OCI-LY3 (cell line): ENCODE measurements at regions not wholly inside any gene's neighbourhood (a gene's known extent, or its start where the extent isn't known, plus 50 kb on each side); places are given as distances from the start of the nearest gene placed in this dataset.
A peak's percentile ranks its signal among the peaks of the same experiment; 100 is the strongest.

Experiments
- H2AFZ ChIP-seq: fragments of 200-600, 300-600 bp; shearing (Covaris generic); 2 replicates; pipeline ENCODE4 v1.6.0; 2014; ENCODE audit warnings: antibody characterized with exemption, low read depth, low read length
- H3K27ac ChIP-seq: fragments of 200-600, 300-600 bp; sonication (generic); 2 replicates; pipeline ENCODE4 v1.5.1; 2014; ENCODE audit warnings: mild to moderate bottlenecking, low read length, moderate library complexity, mixed read lengths
- H3K27me3 ChIP-seq: fragments of 200-600, 300-600 bp; sonication (generic); 2 replicates; pipeline ENCODE4 v1.6.1; 2014; ENCODE audit warnings: low read depth, low read length, mixed read lengths
- H3K36me3 ChIP-seq: fragments of 200-600, 300-600 bp; sonication (generic); replicated peaks from 2 replicates; pipeline ENCODE3; 2014; ENCODE audit warnings: low read depth, low read length, mixed read lengths
- H3K4me1 ChIP-seq: fragments of 300-600, 200-600 bp; sonication (generic); 2 replicates; pipeline ENCODE4 v1.6.1; 2014; ENCODE audit warnings: low read length, mixed read lengths
- H3K4me2 ChIP-seq: fragments of 200-600, 300-600 bp; sonication (generic); 2 replicates; pipeline ENCODE4 v1.6.1; 2014; ENCODE audit warnings: low read length, mixed read lengths
- H3K4me3 ChIP-seq: fragments of 300-600, 200-600 bp; sonication (generic); 2 replicates; pipeline ENCODE4 v1.5.1; 2014; ENCODE audit warnings: antibody characterized with exemption, mild to moderate bottlenecking, low read length, moderate library complexity
- H3K79me2 ChIP-seq: fragments of 300-600, 200-600 bp; shearing (Covaris generic); 2 replicates; pipeline ENCODE4 v1.6.1; 2014; ENCODE audit warnings: mild to moderate bottlenecking, low read length, mixed read lengths
- H3K9ac ChIP-seq: fragments of 300-600, 200-600 bp; shearing (Covaris generic); 2 replicates; pipeline ENCODE4 v1.6.0; 2014; ENCODE audit warnings: mild to moderate bottlenecking, low read length, moderate library complexity
- H3K9me3 ChIP-seq: fragments of 200-600, 300-600 bp; shearing (Covaris generic); 2 replicates; pipeline ENCODE4 v1.6.1; 2014; ENCODE audit warnings: low read length, mixed read lengths; ENCODE audit not compliant: insufficient read depth
- H4K20me1 ChIP-seq: fragments of 200-600, 300-600 bp; sonication (generic); 2 replicates; pipeline ENCODE4 v1.6.1; 2016; ENCODE audit warnings: low read length, mixed read lengths; ENCODE audit not compliant: insufficient read depth
- EZH2phosphoT487 ChIP-seq: fragments of 200-600 bp; shearing (Covaris generic); IDR thresholded peaks from 2 replicates; pipeline ENCODE4 v1.6.1; 2018; ENCODE audit warnings: antibody characterized with exemption, mixed run types, low read depth
- TF ChIP-seq, protein P1 (sequence below): fragments of 200-600, 300-600 bp; sonication (generic); IDR thresholded peaks from 2 replicates; pipeline ENCODE4 v1.5.1; 2014; ENCODE audit warnings: antibody characterized with exemption, low read length, low read depth

DNA sequence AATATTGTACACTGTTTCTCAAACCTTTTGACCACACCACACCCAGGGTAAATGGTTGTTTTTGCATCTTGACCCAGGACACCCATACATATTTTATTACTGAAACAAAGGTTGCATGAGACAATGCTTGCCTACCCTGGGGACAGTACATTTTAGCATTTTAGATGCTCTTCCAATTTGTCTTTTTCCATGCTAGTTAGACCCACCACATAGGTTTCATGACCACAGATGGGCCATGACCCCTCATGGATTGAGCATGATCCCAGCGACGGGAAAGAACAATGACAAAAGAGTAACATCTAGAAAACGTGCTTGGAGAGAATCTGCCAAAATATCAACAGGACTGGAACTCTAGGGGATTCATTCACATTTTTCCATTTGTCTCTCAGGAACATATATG, 161.0 kb upstream of the PFN2 start:
- TF ChIP-seq, protein P1, sequence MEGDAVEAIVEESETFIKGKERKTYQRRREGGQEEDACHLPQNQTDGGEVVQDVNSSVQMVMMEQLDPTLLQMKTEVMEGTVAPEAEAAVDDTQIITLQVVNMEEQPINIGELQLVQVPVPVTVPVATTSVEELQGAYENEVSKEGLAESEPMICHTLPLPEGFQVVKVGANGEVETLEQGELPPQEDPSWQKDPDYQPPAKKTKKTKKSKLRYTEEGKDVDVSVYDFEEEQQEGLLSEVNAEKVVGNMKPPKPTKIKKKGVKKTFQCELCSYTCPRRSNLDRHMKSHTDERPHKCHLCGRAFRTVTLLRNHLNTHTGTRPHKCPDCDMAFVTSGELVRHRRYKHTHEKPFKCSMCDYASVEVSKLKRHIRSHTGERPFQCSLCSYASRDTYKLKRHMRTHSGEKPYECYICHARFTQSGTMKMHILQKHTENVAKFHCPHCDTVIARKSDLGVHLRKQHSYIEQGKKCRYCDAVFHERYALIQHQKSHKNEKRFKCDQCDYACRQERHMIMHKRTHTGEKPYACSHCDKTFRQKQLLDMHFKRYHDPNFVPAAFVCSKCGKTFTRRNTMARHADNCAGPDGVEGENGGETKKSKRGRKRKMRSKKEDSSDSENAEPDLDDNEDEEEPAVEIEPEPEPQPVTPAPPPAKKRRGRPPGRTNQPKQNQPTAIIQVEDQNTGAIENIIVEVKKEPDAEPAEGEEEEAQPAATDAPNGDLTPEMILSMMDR = no peak
- no peak for TF ChIP-seq EZH2phosphoT487
- Histone ChIP-seq H3K79me2 (no peaks in the 10 kb centered on the region), H4K20me1 (no peaks in the 10 kb centered on the region), H3K4me1 (peaks cover 33% of the 10 kb centered on the region), H3K36me3 (no peaks in the 10 kb centered on the region), H2AFZ (peak overlapping the region; percentile 90), H3K27ac (no peak overlapping the region), H3K4me3 (peak overlapping the region; percentile 54), H3K9me3 (no peaks in the 10 kb centered on the region), H3K4me2 (peak overlapping the region; percentile 69), H3K9ac (no peak overlapping the region), H3K27me3 (no peaks in the 10 kb centered on the region)

DNA sequence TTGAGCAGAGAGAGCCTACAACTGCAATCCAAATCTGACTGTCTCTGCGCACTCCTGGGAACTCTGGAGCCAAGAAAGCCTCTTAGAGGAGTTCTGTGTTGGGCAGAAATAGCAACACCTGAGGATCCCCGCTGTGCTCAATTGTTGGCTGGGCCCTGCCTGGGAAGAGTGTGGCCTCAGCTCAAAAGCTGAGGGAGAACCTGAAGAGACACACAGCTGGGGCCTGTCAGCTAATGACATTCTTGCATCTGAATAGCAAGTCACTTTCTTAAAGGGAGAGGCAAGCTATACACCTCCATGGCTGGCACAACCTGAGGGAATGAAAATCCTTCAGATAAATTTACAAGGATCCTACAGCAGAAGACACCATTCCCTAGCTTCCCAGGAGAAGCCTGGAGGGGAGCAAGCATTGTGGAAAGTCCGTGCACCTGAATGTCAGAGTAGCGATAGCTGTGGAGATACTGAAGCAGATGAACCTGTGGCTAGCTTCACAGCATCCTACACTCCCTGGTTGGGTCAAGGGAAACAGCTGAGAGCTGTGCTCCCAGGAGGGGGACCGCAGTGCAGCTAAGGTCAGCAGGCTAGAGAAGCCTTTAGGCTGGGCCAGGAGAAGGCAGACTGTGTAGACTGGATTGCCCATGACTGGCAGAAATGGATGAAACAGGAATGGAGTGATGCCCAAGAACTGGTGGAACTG, 159.9 kb upstream of the PFN2 start:
- Histone ChIP-seq H3K36me3 (no peaks in the 10 kb centered on the region), H4K20me1 (no peaks in the 10 kb centered on the region), H3K4me2 (no peak overlapping the region), H3K9ac (no peak overlapping the region), H3K4me3 (no peak overlapping the region), H3K79me2 (no peaks in the 10 kb centered on the region), H3K27ac (no peak overlapping the region), H3K4me1 (peaks cover 29% of the 10 kb centered on the region), H2AFZ (no peak overlapping the region), H3K9me3 (no peaks in the 10 kb centered on the region), H3K27me3 (no peaks in the 10 kb centered on the region; the same call in 1 of the 2 replicates)
- TF ChIP-seq, protein P1 = no peak
- TF ChIP-seq EZH2phosphoT487 = no peak

DNA sequence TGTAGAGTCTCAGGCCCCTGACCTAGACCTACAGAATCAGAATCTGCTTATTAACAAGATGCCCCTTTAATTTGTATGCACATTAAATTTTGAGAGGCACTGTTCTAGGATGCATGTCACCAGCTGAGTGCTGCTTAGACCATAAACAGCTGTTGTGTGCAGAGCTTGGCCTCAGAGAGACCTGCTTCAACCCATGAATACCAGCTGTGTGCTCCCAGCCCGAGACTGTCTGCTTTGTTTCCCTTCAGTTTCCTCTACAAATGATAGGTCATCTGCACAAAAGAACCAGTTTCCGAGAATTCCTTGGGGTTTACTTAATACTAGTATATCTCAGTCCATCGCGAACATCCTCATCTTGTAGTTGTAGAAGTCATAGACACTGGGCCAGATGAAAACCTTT, 158.5 kb upstream of the PFN2 start:
- TF ChIP-seq, protein P1 = no peak
- no peak for TF ChIP-seq EZH2phosphoT487
- Histone ChIP-seq H3K36me3 (no peaks in the 10 kb centered on the region), H4K20me1 (no peaks in the 10 kb centered on the region), H3K4me1 (peaks cover 37% of the 10 kb centered on the region), H3K9me3 (no peaks in the 10 kb centered on the region), H3K4me3 (no peak overlapping the region), H3K27ac (no peak overlapping the region), H2AFZ (no peak overlapping the region), H3K9ac (no peak overlapping the region), H3K27me3 (no peaks in the 10 kb centered on the region; the same call in 1 of the 2 replicates), H3K4me2 (no peak overlapping the region), H3K79me2 (no peaks in the 10 kb centered on the region)

DNA sequence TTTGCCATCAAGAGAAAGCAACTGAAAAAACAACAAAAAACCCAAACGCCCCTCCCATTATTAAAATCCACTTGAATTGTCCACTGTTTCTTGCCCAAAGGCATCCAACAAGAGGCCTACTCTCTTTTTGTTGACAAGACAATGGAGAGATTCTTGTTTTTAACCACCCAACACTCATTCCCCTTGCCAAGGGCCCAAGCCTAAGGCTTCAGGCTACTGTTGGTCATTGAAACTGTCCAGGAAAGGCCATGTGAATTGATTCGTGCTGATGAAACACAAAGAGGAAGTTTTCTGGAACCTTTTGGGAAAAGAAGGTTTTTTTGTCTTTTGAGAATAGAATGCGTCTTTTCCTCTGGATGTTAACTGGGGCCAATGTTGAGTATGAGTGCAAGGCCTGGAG, 157.4 kb upstream of the PFN2 start:
- H3K36me3 ChIP-seq = no peaks in the 10 kb centered on the region
- H3K4me1 ChIP-seq = peaks cover 37% of the 10 kb centered on the region
- no peak overlapping the region for H3K9ac ChIP-seq
- no peaks in the 10 kb centered on the region for H3K9me3 ChIP-seq
- no peak for TF ChIP-seq EZH2phosphoT487
- TF ChIP-seq, protein P1 = no peak
- H3K27me3 ChIP-seq = no peaks in the 10 kb centered on the region; the same call in 1 of the 2 replicates
- no peak overlapping the region for H3K27ac ChIP-seq
- no peaks in the 10 kb centered on the region for H4K20me1 ChIP-seq
- no peak overlapping the region for H3K4me2 ChIP-seq
- no peak overlapping the region for H2AFZ ChIP-seq
- H3K79me2 ChIP-seq = no peaks in the 10 kb centered on the region
- H3K4me3 ChIP-seq = no peak overlapping the region
